GM12878 (cell line): ENCODE measurements at regions not wholly inside any gene's neighbourhood (a gene's known extent, or its start where the extent isn't known, plus 50 kb on each side); places are given as distances from the start of the nearest gene placed in this dataset.

ENCODE experiments used
- ATAC-seq: fragments of 200-7000 bp; cut with Tn5 transposase; 3 replicates; pipeline ENCODE4 v1.9.1; 2020; ENCODE audit warnings: mild to moderate bottlenecking, moderate library complexity
- BruUV-seq: library from RNA; stranded (reverse); fragments of 400-500 nt; replicated peaks from 2 replicates; lab custom pipeline; 2021; lab: Mats Ljungman, UMichigan
- CTCF ChIA-PET: fragments of 300-600 bp; sonication (Branson Sonifier 250); formaldehyde crosslinking; extraction: SDS; loops from one replicate; lab custom pipeline; 2021; ENCODE audit warnings: inconsistent platforms; lab: Yijun Ruan, JAX
- POLR2A ChIA-PET: fragments of 350-600 bp; formaldehyde crosslinking; extraction: SDS; loops from one replicate; lab custom pipeline; 2021; ENCODE audit warnings: inconsistent platforms; lab: Charles Lee
- RAD21 ChIA-PET: fragments of 300-600 bp; sonication (Branson Sonifier 250); formaldehyde crosslinking; loops from one replicate; lab custom pipeline; 2023; ENCODE audit warnings: antibody characterized with exemption; ENCODE audit not compliant: unreplicated experiment; lab: Charles Lee
- SMC1A ChIA-PET: fragments of 300-600 bp; sonication (Branson Sonifier 250); formaldehyde crosslinking; loops from one replicate; lab custom pipeline; 2023; ENCODE audit not compliant: unreplicated experiment, uncharacterized antibody; lab: Charles Lee
- DNase-seq: peaks from one replicate; pipeline ENCODE4 v3.0.0-alpha.2; 2011; ENCODE audit warnings: low read depth, low spot score
- FAIRE-seq: peaks from 3 replicates; lab custom pipeline; 2011; peaks lifted over from hg19 to GRCh38; lab: Jason Lieb, UNC
- H2AFZ ChIP-seq: 2 replicates; pipeline ENCODE4 v1.6.0; 2011; ENCODE audit warnings: low read depth, low read length, control low read depth; ENCODE audit not compliant: control insufficient read depth
- H3K27ac ChIP-seq: 2 replicates; pipeline ENCODE4 v1.5.1; 2011; ENCODE audit warnings: control low read depth; ENCODE audit not compliant: control insufficient read depth, insufficient read depth
- H3K27me3 ChIP-seq, 2 experiments: replicated peaks in 1 of 2; 2 replicates each; pipeline versions ENCODE4 v1.6.0 to v1.6.1; 2011; ENCODE audit warnings: low read length in 1 of 2; ENCODE audit not compliant: control insufficient read depth in 2 of 2, insufficient read depth in 2 of 2
- H3K36me3 ChIP-seq, 2 experiments: 2 replicates each; pipeline ENCODE4 v1.5.1; 2011; ENCODE audit warnings: low read length in 1 of 2; ENCODE audit not compliant: control insufficient read depth in 2 of 2, insufficient read depth in 2 of 2
- H3K4me1 ChIP-seq: 2 replicates; pipeline ENCODE4 v1.6.1; 2011; ENCODE audit warnings: mild to moderate bottlenecking, low read length, moderate library complexity, mixed read lengths; ENCODE audit not compliant: control insufficient read depth, insufficient read depth
- H3K4me2 ChIP-seq: 2 replicates; pipeline ENCODE4 v1.6.0; 2011; ENCODE audit warnings: control low read depth; ENCODE audit not compliant: control insufficient read depth, insufficient read depth
- H3K4me3 ChIP-seq: fragments of 200-600 bp; sonication (generic); 2 replicates; pipeline ENCODE4 v1.5.1; 2016
- H3K79me2 ChIP-seq: 2 replicates; pipeline ENCODE4 v1.6.0; 2011; ENCODE audit warnings: low read length; ENCODE audit not compliant: control insufficient read depth, insufficient read depth
- H3K9ac ChIP-seq: 2 replicates; pipeline ENCODE4 v1.8.0; 2011; ENCODE audit warnings: low read length, control low read depth, mixed read lengths; ENCODE audit not compliant: control insufficient read depth, insufficient read depth
- H3K9me3 ChIP-seq: replicated peaks from 3 replicates; pipeline ENCODE4 v1.5.1; 2011; ENCODE audit warnings: mild to moderate bottlenecking, low read length; ENCODE audit not compliant: control insufficient read depth, insufficient read depth
- H4K20me1 ChIP-seq: 2 replicates; pipeline ENCODE4 v1.6.0; 2011; ENCODE audit not compliant: control insufficient read depth, insufficient read depth
- CBX3 ChIP-seq: fragments of 200-600 bp; sonication (generic); IDR thresholded peaks from 2 replicates; pipeline ENCODE4 v1.6.1; 2016; ENCODE audit warnings: low read depth, borderline replicate concordance
- FOXK2 ChIP-seq: fragments of 450-650 bp; IDR thresholded peaks from 2 replicates; pipeline ENCODE4 v1.6.1; 2017; ENCODE audit warnings: mild to moderate bottlenecking, moderate library complexity
- HDAC6 ChIP-seq: fragments of 200-600 bp; sonication (generic); IDR thresholded peaks from one replicate; pipeline ENCODE4 v1.8.0; 2017; ENCODE audit warnings: antibody characterized with exemption; ENCODE audit not compliant: unreplicated experiment
- HDGF ChIP-seq: fragments of 450-650 bp; IDR thresholded peaks from 2 replicates; pipeline ENCODE4 v1.6.1; 2016; ENCODE audit warnings: antibody characterized with exemption
- MEF2B ChIP-seq: fragments of 450-650 bp; IDR thresholded peaks from 2 replicates; pipeline ENCODE4 v1.6.1; 2018; ENCODE audit warnings: mild to moderate bottlenecking, moderate library complexity; ENCODE audit not compliant: partially characterized antibody, poor library complexity, severe bottlenecking
- MYC ChIP-seq: IDR thresholded peaks from 2 replicates; pipeline ENCODE4 v1.6.1; 2011; ENCODE audit warnings: mild to moderate bottlenecking, low read length, moderate library complexity, inconsistent platforms; ENCODE audit not compliant: insufficient read depth, insufficient replicate concordance, insufficient read length, severe bottlenecking
- NR2C2 ChIP-seq: IDR thresholded peaks from 2 replicates; pipeline ENCODE4 v1.6.1; 2011; ENCODE audit warnings: borderline replicate concordance, low read depth; ENCODE audit not compliant: control insufficient read depth, insufficient read length
- SMAD1 ChIP-seq: fragments of 450-650 bp; IDR thresholded peaks from 2 replicates; pipeline ENCODE4 v1.6.1; 2018; ENCODE audit warnings: mild to moderate bottlenecking, low read depth; ENCODE audit not compliant: partially characterized antibody
- SREBF1 ChIP-seq: IDR thresholded peaks from 2 replicates; pipeline ENCODE4 v1.6.1; 2012; ENCODE audit warnings: mild to moderate bottlenecking, low read length
- TARDBP ChIP-seq: IDR thresholded peaks from 2 replicates; pipeline ENCODE4 v1.6.1; 2016; ENCODE audit warnings: borderline replicate concordance
- WGBS: methylation state at CpG from one replicate; pipeline ENCODE4 v1.1.6; 2016; ENCODE audit warnings: low lambda C conversion rate; ENCODE audit not compliant: insufficient replicate concordance, insufficient coverage; ENCODE audit errors: missing lambda C conversion rate; 5-methylcytosine and 5-hydroxymethylcytosine counted together
- in situ Hi-C: fragments of 300-500 bp; cut with MboI; formaldehyde crosslinking; loops from 9 replicates; pipeline ENCODE4 v1.14.3; 2018; ENCODE audit warnings: mixed read lengths
- intact Hi-C: fragments of 100-400 bp; cut with micrococcal nuclease; formaldehyde crosslinking; loops from one replicate; pipeline ENCODE4 v1.14.2; 2022; ENCODE audit not compliant: unreplicated experiment
- TF ChIP-seq, protein P1 (sequence below): fragments of 450-650 bp; IDR thresholded peaks from 2 replicates; pipeline ENCODE4 v1.6.1; 2017; ENCODE audit warnings: mild to moderate bottlenecking, moderate library complexity
- TF ChIP-seq, protein P2 (sequence below): IDR thresholded peaks from 2 replicates; pipeline ENCODE4 v1.6.1; 2011; ENCODE audit warnings: mild to moderate bottlenecking, low read depth, low read length, moderate library complexity; ENCODE audit not compliant: insufficient replicate concordance
- TF ChIP-seq, protein P3 (sequence below): fragments of 450-650 bp; IDR thresholded peaks from 2 replicates; pipeline ENCODE4 v1.6.1; 2017; ENCODE audit warnings: low read depth, mild to moderate bottlenecking, moderate library complexity
- TF ChIP-seq, protein P4 (sequence below): IDR thresholded peaks from 2 replicates; pipeline ENCODE4 v1.6.1; 2011; ENCODE audit warnings: borderline replicate concordance, low read depth, mild to moderate bottlenecking, moderate library complexity, mixed read lengths, low read length; ENCODE audit not compliant: insufficient read depth; ENCODE audit errors: extremely low read length

DNA sequence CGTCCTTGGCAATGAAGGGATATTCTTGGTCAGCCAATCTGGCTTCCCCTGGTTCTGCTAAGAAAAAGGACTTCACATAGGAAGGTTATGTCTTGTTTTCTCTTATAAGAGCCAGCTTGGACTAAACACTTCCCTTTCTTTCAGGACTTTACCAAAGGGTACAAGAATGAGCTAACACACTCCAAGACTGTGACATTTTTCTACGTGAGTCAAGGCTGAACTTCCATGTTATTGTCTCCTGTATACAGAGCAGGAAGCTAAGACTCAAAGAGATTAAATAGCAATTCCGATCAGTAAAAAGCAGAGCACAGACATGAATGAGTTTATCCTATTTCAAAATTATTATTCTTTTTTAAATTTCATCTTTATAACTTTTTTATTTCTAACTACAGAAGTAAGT, 63.3 kb upstream of the STT3B start:
- no peak overlapping the region for H3K4me2 ChIP-seq
- in situ Hi-C loops (no loop called here), intact Hi-C loops (no loop called here)
- DNase-seq (no peak), ATAC-seq (no peak), FAIRE-seq (no peak)
- no peaks in the 10 kb centered on the region; the same call in 2 of the 3 replicates for H3K9me3 ChIP-seq
- no peaks in the 10 kb centered on the region for H3K79me2 ChIP-seq
- POLR2A ChIA-PET: interaction anchor here (1.2 to 1.4 kb wide), 2 partner anchors 34 to 62 kb away, joined by 3 read pairs; no protein-coding TSS in a partner anchor
- no TSS peak for BruUV-seq
- no peaks in the 10 kb centered on the region for H3K27me3 ChIP-seq
- no peak overlapping the region for H3K4me3 ChIP-seq
- RAD21 ChIA-PET: no interaction called here
- CTCF ChIA-PET: no interaction called here
- H2AFZ ChIP-seq: no peak overlapping the region
- H3K4me1 ChIP-seq: no peaks in the 10 kb centered on the region
- no peak overlapping the region for H3K27ac ChIP-seq
- no peaks in the 10 kb centered on the region for H3K36me3 ChIP-seq
- H3K9ac ChIP-seq: no peak overlapping the region
- 21% methylated on average over 3 of the region's 3 CpGs for WGBS
- SMC1A ChIA-PET: interaction anchor here (0.6 to 2.4 kb wide), 8 partner anchors 8 to 335 kb away, joined by 3 to 12 read pairs (median 3); partner anchors contain the start of gene STT3B
- no peaks in the 10 kb centered on the region for H4K20me1 ChIP-seq
- TF ChIP-seq FOXK2 (no peak), HDGF (no peak), MYC (no peak), TARDBP (no peak), NR2C2 (no peak), HDAC6 (no peak), CBX3 (no peak), SMAD1 (no peak), MEF2B (no peak), SREBF1 (no peak)
- TF ChIP-seq, protein P1, sequence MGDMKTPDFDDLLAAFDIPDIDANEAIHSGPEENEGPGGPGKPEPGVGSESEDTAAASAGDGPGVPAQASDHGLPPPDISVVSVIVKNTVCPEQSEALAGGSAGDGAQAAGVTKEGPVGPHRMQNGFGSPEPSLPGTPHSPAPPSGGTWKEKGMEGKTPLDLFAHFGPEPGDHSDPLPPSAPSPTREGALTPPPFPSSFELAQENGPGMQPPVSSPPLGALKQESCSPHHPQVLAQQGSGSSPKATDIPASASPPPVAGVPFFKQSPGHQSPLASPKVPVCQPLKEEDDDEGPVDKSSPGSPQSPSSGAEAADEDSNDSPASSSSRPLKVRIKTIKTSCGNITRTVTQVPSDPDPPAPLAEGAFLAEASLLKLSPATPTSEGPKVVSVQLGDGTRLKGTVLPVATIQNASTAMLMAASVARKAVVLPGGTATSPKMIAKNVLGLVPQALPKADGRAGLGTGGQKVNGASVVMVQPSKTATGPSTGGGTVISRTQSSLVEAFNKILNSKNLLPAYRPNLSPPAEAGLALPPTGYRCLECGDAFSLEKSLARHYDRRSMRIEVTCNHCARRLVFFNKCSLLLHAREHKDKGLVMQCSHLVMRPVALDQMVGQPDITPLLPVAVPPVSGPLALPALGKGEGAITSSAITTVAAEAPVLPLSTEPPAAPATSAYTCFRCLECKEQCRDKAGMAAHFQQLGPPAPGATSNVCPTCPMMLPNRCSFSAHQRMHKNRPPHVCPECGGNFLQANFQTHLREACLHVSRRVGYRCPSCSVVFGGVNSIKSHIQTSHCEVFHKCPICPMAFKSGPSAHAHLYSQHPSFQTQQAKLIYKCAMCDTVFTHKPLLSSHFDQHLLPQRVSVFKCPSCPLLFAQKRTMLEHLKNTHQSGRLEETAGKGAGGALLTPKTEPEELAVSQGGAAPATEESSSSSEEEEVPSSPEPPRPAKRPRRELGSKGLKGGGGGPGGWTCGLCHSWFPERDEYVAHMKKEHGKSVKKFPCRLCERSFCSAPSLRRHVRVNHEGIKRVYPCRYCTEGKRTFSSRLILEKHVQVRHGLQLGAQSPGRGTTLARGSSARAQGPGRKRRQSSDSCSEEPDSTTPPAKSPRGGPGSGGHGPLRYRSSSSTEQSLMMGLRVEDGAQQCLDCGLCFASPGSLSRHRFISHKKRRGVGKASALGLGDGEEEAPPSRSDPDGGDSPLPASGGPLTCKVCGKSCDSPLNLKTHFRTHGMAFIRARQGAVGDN: no peak
- TF ChIP-seq, protein P2, sequence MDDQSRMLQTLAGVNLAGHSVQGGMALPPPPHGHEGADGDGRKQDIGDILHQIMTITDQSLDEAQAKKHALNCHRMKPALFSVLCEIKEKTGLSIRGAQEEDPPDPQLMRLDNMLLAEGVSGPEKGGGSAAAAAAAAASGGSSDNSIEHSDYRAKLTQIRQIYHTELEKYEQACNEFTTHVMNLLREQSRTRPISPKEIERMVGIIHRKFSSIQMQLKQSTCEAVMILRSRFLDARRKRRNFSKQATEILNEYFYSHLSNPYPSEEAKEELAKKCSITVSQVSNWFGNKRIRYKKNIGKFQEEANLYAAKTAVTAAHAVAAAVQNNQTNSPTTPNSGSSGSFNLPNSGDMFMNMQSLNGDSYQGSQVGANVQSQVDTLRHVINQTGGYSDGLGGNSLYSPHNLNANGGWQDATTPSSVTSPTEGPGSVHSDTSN: no peak
- TF ChIP-seq, protein P3, sequence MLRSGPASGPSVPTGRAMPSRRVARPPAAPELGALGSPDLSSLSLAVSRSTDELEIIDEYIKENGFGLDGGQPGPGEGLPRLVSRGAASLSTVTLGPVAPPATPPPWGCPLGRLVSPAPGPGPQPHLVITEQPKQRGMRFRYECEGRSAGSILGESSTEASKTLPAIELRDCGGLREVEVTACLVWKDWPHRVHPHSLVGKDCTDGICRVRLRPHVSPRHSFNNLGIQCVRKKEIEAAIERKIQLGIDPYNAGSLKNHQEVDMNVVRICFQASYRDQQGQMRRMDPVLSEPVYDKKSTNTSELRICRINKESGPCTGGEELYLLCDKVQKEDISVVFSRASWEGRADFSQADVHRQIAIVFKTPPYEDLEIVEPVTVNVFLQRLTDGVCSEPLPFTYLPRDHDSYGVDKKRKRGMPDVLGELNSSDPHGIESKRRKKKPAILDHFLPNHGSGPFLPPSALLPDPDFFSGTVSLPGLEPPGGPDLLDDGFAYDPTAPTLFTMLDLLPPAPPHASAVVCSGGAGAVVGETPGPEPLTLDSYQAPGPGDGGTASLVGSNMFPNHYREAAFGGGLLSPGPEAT: no peak
- TF ChIP-seq, protein P4, sequence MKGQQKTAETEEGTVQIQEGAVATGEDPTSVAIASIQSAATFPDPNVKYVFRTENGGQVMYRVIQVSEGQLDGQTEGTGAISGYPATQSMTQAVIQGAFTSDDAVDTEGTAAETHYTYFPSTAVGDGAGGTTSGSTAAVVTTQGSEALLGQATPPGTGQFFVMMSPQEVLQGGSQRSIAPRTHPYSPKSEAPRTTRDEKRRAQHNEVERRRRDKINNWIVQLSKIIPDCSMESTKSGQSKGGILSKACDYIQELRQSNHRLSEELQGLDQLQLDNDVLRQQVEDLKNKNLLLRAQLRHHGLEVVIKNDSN: no peak
